ENCODE measurements at regions not wholly inside any gene's neighbourhood (a gene's known extent, or its start where the extent isn't known, plus 50 kb on each side); places are given as distances from the start of the nearest gene placed in this dataset.
"Not testable (repeated sequence)": the region's sequence is repeated elsewhere in the genome, so short reads cannot be mapped to it uniquely, and the experiment has no call there.

- intact Hi-C loops (cut with micrococcal nuclease), result no loop called here
- Histone ChIP-seq H3K4me1 (no peaks in the 10 kb centered on the region), H3K4me3 (no peak overlapping the region), H3K9me3 (replicated peaks) (peaks cover 15% of the 10 kb centered on the region), H3K27me3 (ENCODE audit: low read depth) (no peaks in the 10 kb centered on the region), H3K27ac (replicated peaks) (no peak overlapping the region), H3K36me3 (no peaks in the 10 kb centered on the region)
- no peak for TF ChIP-seq CTCF (IDR thresholded peaks at IDR 0.05; ENCODE audit: borderline replicate concordance)
- no peak for DNase-seq
Observed at GRCh38 chr13:53445686-53446085, 417.1 kb downstream of the OLFM4 start.

- Histone ChIP-seq H3K9me3 (replicated peaks) (peaks cover 20% of the 10 kb centered on the region), H3K27me3 (ENCODE audit: low read depth) (no peaks in the 10 kb centered on the region), H3K4me3 (no peak overlapping the region), H3K27ac (replicated peaks) (no peak overlapping the region), H3K36me3 (no peaks in the 10 kb centered on the region), H3K4me1 (no peaks in the 10 kb centered on the region)
- no peak for DNase-seq
- no peak for TF ChIP-seq CTCF (IDR thresholded peaks at IDR 0.05; ENCODE audit: borderline replicate concordance)
- intact Hi-C loops (cut with micrococcal nuclease), result no loop called here
Observed at GRCh38 chr13:53447456-53447855, 418.8 kb downstream of the OLFM4 start.

- DNase-seq, result no peak
- H3K27me3 ChIP-seq (ENCODE audit: low read depth), result no peaks in the 10 kb centered on the region
- no peaks in the 10 kb centered on the region for H3K4me1 ChIP-seq
- no peaks in the 10 kb centered on the region for H3K36me3 ChIP-seq
- no peak overlapping the region for H3K27ac ChIP-seq (replicated peaks)
- no peak overlapping the region for H3K4me3 ChIP-seq
- intact Hi-C loops (cut with micrococcal nuclease), result no loop called here
- peaks cover 20% of the 10 kb centered on the region for H3K9me3 ChIP-seq (replicated peaks)
- no peak for TF ChIP-seq CTCF (IDR thresholded peaks at IDR 0.05; ENCODE audit: borderline replicate concordance)
Observed at GRCh38 chr13:53447863-53448262, 419.2 kb downstream of the OLFM4 start.

GRCh38 chr13:53452263-53452808 is 423.7 kb downstream of the OLFM4 start:
- H3K9me3 ChIP-seq (replicated peaks), result peaks cover 27% of the 10 kb centered on the region
- H3K27me3 ChIP-seq (ENCODE audit: low read depth); H3K27ac ChIP-seq (replicated peaks); H3K36me3 ChIP-seq; intact Hi-C loops (cut with micrococcal nuclease); H3K4me1 ChIP-seq; DNase-seq; H3K4me3 ChIP-seq: not testable (repeated sequence)

GRCh38 chr13:53460796-53461195 is 432.2 kb downstream of the OLFM4 start:
- H3K9me3 ChIP-seq (replicated peaks), result no peaks in the 10 kb centered on the region
- no peak for DNase-seq
- no peaks in the 10 kb centered on the region for H3K27me3 ChIP-seq (ENCODE audit: low read depth)
- H3K4me3 ChIP-seq, result no peak overlapping the region
- no peak for TF ChIP-seq CTCF (IDR thresholded peaks at IDR 0.05; ENCODE audit: borderline replicate concordance)
- H3K27ac ChIP-seq (replicated peaks), result no peak overlapping the region
- H3K4me1 ChIP-seq, result no peaks in the 10 kb centered on the region
- H3K36me3 ChIP-seq, result no peaks in the 10 kb centered on the region
- intact Hi-C loops (cut with micrococcal nuclease), result no loop called here

GRCh38 chr13:53463106-53463505 is 434.5 kb downstream of the OLFM4 start:
- Histone ChIP-seq H3K4me1 (no peaks in the 10 kb centered on the region), H3K9me3 (replicated peaks) (no peaks in the 10 kb centered on the region), H3K27ac (replicated peaks) (no peak overlapping the region), H3K27me3 (ENCODE audit: low read depth) (no peaks in the 10 kb centered on the region), H3K36me3 (no peaks in the 10 kb centered on the region), H3K4me3 (no peak overlapping the region)
- no peak for TF ChIP-seq CTCF (IDR thresholded peaks at IDR 0.05; ENCODE audit: borderline replicate concordance)
- DNase-seq, result no peak
- intact Hi-C loops (cut with micrococcal nuclease), result no loop called here
